ENCODE measurements at regions not wholly inside any gene's neighbourhood (a gene's known extent, or its start where the extent isn't known, plus 50 kb on each side); places are given as distances from the start of the nearest gene placed in this dataset.
"Not testable (repeated sequence)": the region's sequence is repeated elsewhere in the genome, so short reads cannot be mapped to it uniquely, and the experiment has no call there.

- no peak for TF ChIP-seq CTCF (IDR thresholded peaks at IDR 0.05; ENCODE audit: unreplicated experiment)
- no peak for DNase-seq (ENCODE audit: low spot score in 2 of 2, unreplicated experiment in 2 of 2)
- no peaks in the 10 kb centered on the region for H3K27me3 Mint-ChIP-seq (ENCODE audit: low read depth)
- H3K4me1 Mint-ChIP-seq, result no peaks in the 10 kb centered on the region
- H3K36me3 Mint-ChIP-seq, result peaks cover 2% of the 10 kb centered on the region
- no peak overlapping the region for H3K4me3 Mint-ChIP-seq
- peaks cover 16% of the 10 kb centered on the region for H3K9me3 Mint-ChIP-seq
- H3K27ac Mint-ChIP-seq, result no peak overlapping the region
Measured at GRCh38 chr11:23212807-23213206, 352.5 kb upstream of the CCDC179 start.

DNA sequence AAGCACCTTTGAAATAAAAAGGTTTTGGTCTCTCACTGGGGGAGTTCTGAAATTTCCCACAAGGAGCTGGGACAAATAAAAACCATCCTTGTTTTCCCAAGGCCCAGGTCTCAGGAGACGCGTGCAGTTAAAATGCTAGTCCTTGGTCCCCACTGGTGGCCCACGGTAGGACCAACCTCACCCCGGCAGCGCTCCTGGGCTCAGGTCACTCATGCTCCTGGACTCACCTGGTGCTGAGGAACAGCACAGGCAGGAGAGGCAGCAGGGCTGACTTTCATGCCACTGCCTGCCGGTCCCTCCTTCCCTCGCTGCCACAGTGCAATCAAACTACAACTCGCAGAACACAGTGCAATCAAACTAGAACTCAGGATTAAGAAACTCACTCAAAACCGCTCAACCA lies 356.8 kb upstream of the CCDC179 start:
- TF ChIP-seq CTCF (IDR thresholded peaks at IDR 0.05; ENCODE audit: unreplicated experiment), result no peak
- no peak for DNase-seq (ENCODE audit: low spot score in 2 of 2, unreplicated experiment in 2 of 2)
- peaks cover 4% of the 10 kb centered on the region for H3K36me3 Mint-ChIP-seq
- no peaks in the 10 kb centered on the region for H3K4me1 Mint-ChIP-seq
- H3K27ac Mint-ChIP-seq, result no peak overlapping the region
- H3K4me3 Mint-ChIP-seq, result no peak overlapping the region
- H3K27me3 Mint-ChIP-seq (ENCODE audit: low read depth), result no peaks in the 10 kb centered on the region
- peaks cover 18% of the 10 kb centered on the region for H3K9me3 Mint-ChIP-seq

GRCh38 chr11:23220086-23220485 lies 359.8 kb upstream of the CCDC179 start:
- H3K9me3 Mint-ChIP-seq, result peaks cover 22% of the 10 kb centered on the region
- not testable (repeated sequence) for H3K27ac Mint-ChIP-seq; H3K4me1 Mint-ChIP-seq; DNase-seq (ENCODE audit: low spot score in 2 of 2, unreplicated experiment in 2 of 2); H3K36me3 Mint-ChIP-seq; H3K4me3 Mint-ChIP-seq; H3K27me3 Mint-ChIP-seq (ENCODE audit: low read depth)

DNA sequence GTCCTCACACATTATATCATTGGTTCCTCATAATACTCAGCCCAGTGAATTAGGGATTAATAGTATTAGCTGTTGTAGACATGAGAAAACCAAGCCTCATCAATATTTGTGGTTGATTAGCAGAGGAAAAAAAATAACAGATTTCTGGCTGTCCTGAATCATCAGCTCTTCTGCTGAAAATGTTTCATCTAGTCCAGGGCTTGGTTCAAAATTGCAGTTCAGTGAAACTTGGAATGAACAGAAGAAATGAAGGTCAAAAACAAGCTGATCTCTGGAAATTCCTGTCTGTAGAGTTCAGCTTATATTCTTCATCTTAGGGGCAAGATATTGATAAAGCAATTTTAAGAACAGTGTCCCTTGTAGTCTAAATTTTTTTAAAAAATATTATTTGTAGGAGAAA lies 361.1 kb upstream of the CCDC179 start:
- TF ChIP-seq CTCF (IDR thresholded peaks at IDR 0.05; ENCODE audit: unreplicated experiment), result no peak
- Mint-ChIP-seq H3K27me3 (ENCODE audit: low read depth) (no peaks in the 10 kb centered on the region), H3K36me3 (peaks cover 3% of the 10 kb centered on the region), H3K9me3 (peaks cover 18% of the 10 kb centered on the region), H3K4me3 (no peak overlapping the region), H3K4me1 (peaks cover 1% of the 10 kb centered on the region), H3K27ac (no peak overlapping the region)
- DNase-seq (ENCODE audit: low spot score in 2 of 2, unreplicated experiment in 2 of 2), result no peak

GRCh38 chr11:23226331-23227077 lies 366.2 kb upstream of the CCDC179 start:
- DNase-seq (ENCODE audit: low spot score in 2 of 2, unreplicated experiment in 2 of 2), result no peak
- Mint-ChIP-seq H3K27ac (no peak overlapping the region), H3K9me3 (peaks cover 4% of the 10 kb centered on the region), H3K27me3 (ENCODE audit: low read depth) (no peaks in the 10 kb centered on the region), H3K4me1 (peaks cover 8% of the 10 kb centered on the region), H3K36me3 (no peaks in the 10 kb centered on the region), H3K4me3 (no peak overlapping the region)
- no peak for TF ChIP-seq CTCF (IDR thresholded peaks at IDR 0.05; ENCODE audit: unreplicated experiment)

GRCh38 chr11:23227078-23227445 lies 366.8 kb upstream of the CCDC179 start:
- TF ChIP-seq CTCF (IDR thresholded peaks at IDR 0.05; ENCODE audit: unreplicated experiment), result no peak
- Mint-ChIP-seq H3K27me3 (ENCODE audit: low read depth) (no peaks in the 10 kb centered on the region), H3K4me3 (no peak overlapping the region), H3K36me3 (no peaks in the 10 kb centered on the region), H3K9me3 (peaks cover 4% of the 10 kb centered on the region), H3K4me1 (peaks cover 8% of the 10 kb centered on the region), H3K27ac (no peak overlapping the region)
- DNase-seq (ENCODE audit: low spot score in 2 of 2, unreplicated experiment in 2 of 2), result no peak
